Muscle layer of colon (tissue), 2 donors: ENCODE measurements at regions not wholly inside any gene's neighbourhood (a gene's known extent, or its start where the extent isn't known, plus 50 kb on each side); places are given as distances from the start of the nearest gene placed in this dataset.

Experiments
- H3K27ac ChIP-seq: one replicate; pipeline ENCODE4 v1.7.0; 2013; ENCODE audit warnings: low read depth, mild to moderate bottlenecking, low read length, moderate library complexity
- H3K27me3 ChIP-seq, 2 donors: one replicate each; pipeline ENCODE4 v1.7.0; 2013; ENCODE audit warnings: low read length in 2 of 2, mild to moderate bottlenecking in 2 of 2; ENCODE audit not compliant: insufficient read depth in 2 of 2, control insufficient read depth in 1 of 2
- H3K36me3 ChIP-seq: one replicate; pipeline ENCODE4 v1.7.0; 2013; ENCODE audit warnings: mild to moderate bottlenecking, low read length; ENCODE audit not compliant: insufficient read depth
- H3K4me1 ChIP-seq: one replicate; pipeline ENCODE4 v1.7.0; 2013; ENCODE audit warnings: mild to moderate bottlenecking, low read length; ENCODE audit not compliant: insufficient read depth
- H3K4me3 ChIP-seq, 2 donors: one replicate each; pipeline ENCODE4 v1.7.0; 2013; ENCODE audit warnings: low read length in 2 of 2, low read depth in 1 of 2, mild to moderate bottlenecking in 1 of 2, moderate library complexity in 1 of 2
- H3K9ac ChIP-seq: one replicate; pipeline ENCODE4 v1.7.0; 2013; ENCODE audit warnings: low read length
- H3K9me3 ChIP-seq: one replicate; pipeline ENCODE4 v1.7.0; 2013; ENCODE audit warnings: mild to moderate bottlenecking, low read length
- donor health status: abdominal sarcoma.
- donor health status: Adenocarcinoma of cecum.

GRCh38 chr7:53521638-53522184 is 486.3 kb downstream of the POM121L12 start:
- Histone ChIP-seq H3K27ac (no peak overlapping the region), H3K4me3 (no peak overlapping the region), H3K4me1 (no peaks in the 10 kb centered on the region), H3K36me3 (no peaks in the 10 kb centered on the region), H3K27me3 (no peaks in the 10 kb centered on the region), H3K9ac (no peak overlapping the region), H3K9me3 (no peaks in the 10 kb centered on the region)

GRCh38 chr7:53539558-53539957 is 504.1 kb downstream of the POM121L12 start:
- Histone ChIP-seq H3K36me3 (no peaks in the 10 kb centered on the region), H3K4me1 (peaks cover 6% of the 10 kb centered on the region), H3K27ac (no peak overlapping the region), H3K4me3 (no peak overlapping the region), H3K9ac (no peak overlapping the region), H3K9me3 (no peaks in the 10 kb centered on the region), H3K27me3 (no peaks in the 10 kb centered on the region)

- Histone ChIP-seq H3K9me3 (no peaks in the 10 kb centered on the region), H3K4me1 (peaks cover 6% of the 10 kb centered on the region), H3K27ac (no peak overlapping the region), H3K27me3 (no peaks in the 10 kb centered on the region), H3K36me3 (no peaks in the 10 kb centered on the region), H3K4me3 (no peak overlapping the region), H3K9ac (no peak overlapping the region)
These were observed 506.0 kb downstream of the POM121L12 start for GRCh38 chr7:53541475-53541874.

- Histone ChIP-seq H3K9ac (no peak overlapping the region), H3K4me1 (peaks cover 6% of the 10 kb centered on the region), H3K36me3 (no peaks in the 10 kb centered on the region), H3K27me3 (no peaks in the 10 kb centered on the region), H3K9me3 (no peaks in the 10 kb centered on the region), H3K4me3 (no peak overlapping the region), H3K27ac (no peak overlapping the region)
These were observed 506.7 kb downstream of the POM121L12 start for GRCh38 chr7:53542157-53542556.
